ENCODE measurements at regions not wholly inside any gene's neighbourhood (a gene's known extent, or its start where the extent isn't known, plus 50 kb on each side); places are given as distances from the start of the nearest gene placed in this dataset.

- DNase-seq: no peak
These were observed 193.5 kb downstream of the SPP2 start for GRCh38 chr2:234243871-234244565.

- DNase-seq: no peak
These were observed 191.9 kb downstream of the SPP2 start for GRCh38 chr2:234242459-234242836.

- DNase-seq: no peak
These were observed 191.4 kb downstream of the SPP2 start for GRCh38 chr2:234241656-234242458.

GRCh38 chr2:234240917-234241316 lies 190.4 kb downstream of the SPP2 start:
- no peak for DNase-seq

GRCh38 chr2:234235191-234235590 lies 184.7 kb downstream of the SPP2 start:
- DNase-seq: no peak

- no peak for DNase-seq
These were observed 181.0 kb downstream of the SPP2 start for GRCh38 chr2:234231460-234231859.

- no peak for DNase-seq
These were observed 168.5 kb downstream of the SPP2 start for GRCh38 chr2:234219046-234219310.

GRCh38 chr2:234218266-234219045 lies 168.0 kb downstream of the SPP2 start:
- peak; percentile 5 for DNase-seq

- no peak for DNase-seq
These were observed 162.0 kb downstream of the SPP2 start for GRCh38 chr2:234212534-234212933.

- DNase-seq: no peak
These were observed 161.3 kb downstream of the SPP2 start for GRCh38 chr2:234211797-234212196.

GRCh38 chr2:234206738-234207137 lies 156.2 kb downstream of the SPP2 start:
- no peak for DNase-seq

GRCh38 chr2:234204480-234204879 lies 154.0 kb downstream of the SPP2 start:
- no peak for DNase-seq

GRCh38 chr2:234203135-234203984 lies 152.9 kb downstream of the SPP2 start:
- no peak for DNase-seq

GRCh38 chr2:234202601-234203000 lies 152.1 kb downstream of the SPP2 start:
- no peak for DNase-seq

GRCh38 chr2:234199996-234200395 lies 149.5 kb downstream of the SPP2 start:
- DNase-seq: no peak

GRCh38 chr2:234198976-234199375 lies 148.5 kb downstream of the SPP2 start:
- no peak for DNase-seq

- DNase-seq: no peak
These were observed 145.0 kb downstream of the SPP2 start for GRCh38 chr2:234195516-234195915.

GRCh38 chr2:234193977-234194563 lies 143.6 kb downstream of the SPP2 start:
- no peak for DNase-seq

GRCh38 chr2:234191819-234192407 lies 141.4 kb downstream of the SPP2 start:
- peak; percentile 2 for DNase-seq

GRCh38 chr2:234189786-234190300 lies 139.3 kb downstream of the SPP2 start:
- no peak for DNase-seq

- DNase-seq: no peak
These were observed 138.7 kb downstream of the SPP2 start for GRCh38 chr2:234189230-234189629.

GRCh38 chr2:234187646-234188174 lies 137.2 kb downstream of the SPP2 start:
- no peak for DNase-seq
